HCT116 (cell line): ENCODE measurements at regions not wholly inside any gene's neighbourhood (a gene's known extent, or its start where the extent isn't known, plus 50 kb on each side); places are given as distances from the start of the nearest gene placed in this dataset.

ENCODE experiments used
- CEBPB ChIP-seq: IDR thresholded peaks from 2 replicates; pipeline ENCODE4 v1.6.1; 2012; ENCODE audit warnings: low read depth
- CTCF ChIP-seq, 3 experiments: fragments of 200-600 bp in 1 of 3; sonication (generic) in 1 of 3; IDR thresholded peaks in 2 of 3; conservative IDR thresholded peaks in 1 of 3; 2 replicates each; pipeline ENCODE4 v1.5.1; 2012 to 2017; ENCODE audit warnings: low read depth in 2 of 3, low read length in 2 of 3, antibody characterized with exemption in 1 of 3, borderline replicate concordance in 1 of 3, control low read depth in 1 of 3, mild to moderate bottlenecking in 1 of 3, mixed read lengths in 1 of 3, mixed run types in 1 of 3, moderate library complexity in 1 of 3; ENCODE audit not compliant: insufficient read depth in 1 of 3
- ELF1 ChIP-seq: IDR thresholded peaks from 2 replicates; pipeline ENCODE4 v1.6.1; 2012; ENCODE audit warnings: low read depth, borderline replicate concordance
- EZH2 ChIP-seq: fragments of 200-600 bp; sonication (generic); IDR thresholded peaks from 2 replicates; pipeline ENCODE4 v1.6.1; 2017; ENCODE audit warnings: antibody characterized with exemption, mixed run types
- JUND ChIP-seq: IDR thresholded peaks from 2 replicates; pipeline ENCODE4 v1.6.1; 2012
- POLR2A ChIP-seq: IDR thresholded peaks from 2 replicates; pipeline ENCODE4 v1.7.0; 2011; ENCODE audit warnings: borderline replicate concordance; ENCODE audit not compliant: insufficient read depth, insufficient read length; ENCODE audit errors: extremely low read depth
- POLR2AphosphoS5 ChIP-seq: IDR thresholded peaks from 2 replicates; pipeline ENCODE4 v1.6.1; 2011; ENCODE audit warnings: mild to moderate bottlenecking, low read depth, low read length, moderate library complexity
- SRF ChIP-seq: IDR thresholded peaks from 2 replicates; pipeline ENCODE4 v1.6.1; 2012; ENCODE audit warnings: low read depth
- TCF7L2 ChIP-seq: IDR thresholded peaks from 2 replicates; pipeline ENCODE4 v1.7.0; 2011; ENCODE audit warnings: borderline replicate concordance, inconsistent platforms; ENCODE audit not compliant: insufficient read depth, insufficient read length; ENCODE audit errors: extremely low read depth

- TF ChIP-seq CTCF (IDR thresholded peaks at IDR 0.05 in 2 of 3, conservative IDR thresholded peaks at IDR 0.05 in 1 of 3; ENCODE audit: borderline replicate concordance in 1 of 3, insufficient read depth in 1 of 3, low read depth in 2 of 3, low read length in 2 of 3) (peak; percentile 67 to 87 (median 80); a peak in 5 of 6 replicates), POLR2A (no peak), ELF1 (no peak), CEBPB (no peak), JUND (no peak), POLR2AphosphoS5 (no peak), TCF7L2 (no peak), EZH2 (no peak), SRF (no peak)
These were observed 157.7 kb downstream of the C11orf91 start for GRCh38 chr11:33542921-33543320.
